Liver (tissue), 8 donors: ENCODE measurements at regions not wholly inside any gene's neighbourhood (a gene's known extent, or its start where the extent isn't known, plus 50 kb on each side); places are given as distances from the start of the nearest gene placed in this dataset.

Source experiments
- DNase-seq: peaks from one replicate; pipeline ENCODE4 v3.0.0-alpha.2; 2017; ENCODE audit warnings: low spot score
- H3K27ac ChIP-seq, 2 donors: one replicate each; pipeline ENCODE4 v1.7.0; 2013; ENCODE audit warnings: inconsistent platforms in 2 of 2, low read length in 2 of 2, control low read depth in 1 of 2, low read depth in 1 of 2, mild to moderate bottlenecking in 1 of 2
- H3K27me3 ChIP-seq, 4 donors: one replicate each; pipeline versions ENCODE4 v1.6.1 to v1.7.0; 2013; ENCODE audit warnings: low read length in 3 of 4, inconsistent platforms in 1 of 4, mild to moderate bottlenecking in 1 of 4, moderate library complexity in 1 of 4; ENCODE audit not compliant: control insufficient read depth in 4 of 4, insufficient read depth in 4 of 4
- H3K36me3 ChIP-seq, 4 donors: one replicate each; pipeline versions ENCODE4 v1.6.1 to v1.7.0; 2013; ENCODE audit warnings: low read length in 3 of 4, mild to moderate bottlenecking in 3 of 4, low read depth in 1 of 4, moderate library complexity in 1 of 4; ENCODE audit not compliant: control insufficient read depth in 4 of 4, insufficient read depth in 3 of 4
- H3K4me1 ChIP-seq, 4 donors: one replicate each; pipeline versions ENCODE4 v1.6.1 to v1.7.0; 2013; ENCODE audit warnings: low read length in 3 of 4, mild to moderate bottlenecking in 3 of 4, moderate library complexity in 1 of 4; ENCODE audit not compliant: control insufficient read depth in 4 of 4, insufficient read depth in 4 of 4
- H3K4me3 ChIP-seq, 3 donors: one replicate each; pipeline versions ENCODE4 v1.6.1 to v1.7.0; 2013; ENCODE audit warnings: low read length in 3 of 3, control low read depth in 1 of 3, low read depth in 1 of 3, mild to moderate bottlenecking in 1 of 3
- H3K9ac ChIP-seq, 2 donors: one replicate each; pipeline ENCODE4 v1.7.0; 2013; ENCODE audit warnings: low read length in 2 of 2, mild to moderate bottlenecking in 2 of 2, moderate library complexity in 2 of 2, control low read depth in 1 of 2, low read depth in 1 of 2
- H3K9me3 ChIP-seq, 4 donors: one replicate each; pipeline versions ENCODE4 v1.6.1 to v1.7.0; 2013; ENCODE audit warnings: low read length in 3 of 4; ENCODE audit not compliant: control insufficient read depth in 4 of 4
- ATF3 ChIP-seq: IDR thresholded peaks from 2 replicates; pipeline ENCODE4 v1.6.1; 2016; ENCODE audit warnings: antibody characterized with exemption
- CTCF ChIP-seq: fragments of 150-350 bp; IDR thresholded peaks from 2 replicates; pipeline ENCODE4 v1.5.1; 2017; ENCODE audit warnings: improper control_type of control experiment, low read depth, low read length; ENCODE audit not compliant: missing input control
- EGR1 ChIP-seq, 2 donors: IDR thresholded peaks; 2 replicates each; pipeline ENCODE4 v1.6.1; 2016 to 2018; ENCODE audit warnings: antibody characterized with exemption in 2 of 2, low read depth in 2 of 2
- FOXA2 ChIP-seq: IDR thresholded peaks from 2 replicates; pipeline ENCODE4 v1.6.1; 2016; ENCODE audit warnings: antibody characterized with exemption
- GABPA ChIP-seq, 2 donors: IDR thresholded peaks in 1 of 2; conservative IDR thresholded peaks in 1 of 2; 2 replicates each; pipeline ENCODE4 v1.6.1; 2016; ENCODE audit warnings: antibody characterized with exemption in 2 of 2, mild to moderate bottlenecking in 1 of 2, moderate library complexity in 1 of 2
- HNF4A ChIP-seq, 2 donors: conservative IDR thresholded peaks; 2 replicates each; pipeline ENCODE4 v1.6.1; 2016; ENCODE audit warnings: antibody characterized with exemption in 2 of 2, mild to moderate bottlenecking in 2 of 2
- HNF4G ChIP-seq: IDR thresholded peaks from 2 replicates; pipeline ENCODE4 v1.6.1; 2016; ENCODE audit warnings: antibody characterized with exemption
- JUND ChIP-seq, 2 donors: IDR thresholded peaks; 2 replicates each; pipeline ENCODE4 v1.6.1; 2016; ENCODE audit warnings: antibody characterized with exemption in 2 of 2
- NR2F2 ChIP-seq: IDR thresholded peaks from 2 replicates; pipeline ENCODE4 v1.6.1; 2016; ENCODE audit warnings: antibody characterized with exemption
- RAD21 ChIP-seq, 2 donors: IDR thresholded peaks; 2 replicates each; pipeline ENCODE4 v1.6.1; 2016; ENCODE audit warnings: antibody characterized with exemption in 2 of 2, mild to moderate bottlenecking in 2 of 2
- REST ChIP-seq: IDR thresholded peaks from 2 replicates; pipeline ENCODE4 v1.6.1; 2016; ENCODE audit warnings: antibody characterized with exemption, mild to moderate bottlenecking
- RXRA ChIP-seq, 2 donors: IDR thresholded peaks; 2 replicates each; pipeline ENCODE4 v1.6.1; 2017 to 2018; ENCODE audit warnings: antibody characterized with exemption in 2 of 2, mild to moderate bottlenecking in 1 of 2
- SP1 ChIP-seq: IDR thresholded peaks from 2 replicates; pipeline ENCODE4 v1.6.1; 2018; ENCODE audit warnings: antibody characterized with exemption, mild to moderate bottlenecking
- YY1 ChIP-seq: IDR thresholded peaks from 2 replicates; pipeline ENCODE4 v1.6.1; 2016; ENCODE audit warnings: antibody characterized with exemption, mild to moderate bottlenecking
- ZBTB33 ChIP-seq: IDR thresholded peaks from 2 replicates; pipeline ENCODE4 v1.6.1; 2016; ENCODE audit warnings: antibody characterized with exemption
- WGBS: extraction: QIAGEN DNeasy Blood & Tissue Kit; methylation state at CpG from one replicate; pipeline ENCODE4 v1.1.7; 2013; 5-methylcytosine and 5-hydroxymethylcytosine counted together
- donor health status: healthy.
- donor health status: healthy.
- donor health status: healthy.
- donor health status: healthy.
- donor health status: healthy.

- H3K4me1 ChIP-seq: no peaks in the 10 kb centered on the region
- DNase-seq: no peak
- no peaks in the 10 kb centered on the region for H3K36me3 ChIP-seq
- H3K4me3 ChIP-seq: no peak overlapping the region
- no peak overlapping the region for H3K27ac ChIP-seq
- H3K27me3 ChIP-seq: no peaks in the 10 kb centered on the region
- no peaks in the 10 kb centered on the region for H3K9me3 ChIP-seq
- TF ChIP-seq REST (no peak), FOXA2 (no peak), JUND (IDR thresholded peaks at IDR 0.05) (no peak), RXRA (IDR thresholded peaks at IDR 0.05) (no peak), SP1 (no peak), EGR1 (IDR thresholded peaks at IDR 0.05; ENCODE audit: low read depth in 2 of 2) (no peak), RAD21 (IDR thresholded peaks at IDR 0.05) (no peak), ZBTB33 (no peak), HNF4G (no peak), HNF4A (conservative IDR thresholded peaks at IDR 0.05) (no peak), NR2F2 (no peak), GABPA (IDR thresholded peaks at IDR 0.05 in 1 of 2, conservative IDR thresholded peaks at IDR 0.05 in 1 of 2) (no peak), ATF3 (no peak), YY1 (no peak), CTCF (no peak)
- 80% methylated on average over 5 of the region's 5 CpGs for WGBS
- no peak overlapping the region for H3K9ac ChIP-seq
Observed at GRCh38 chr2:4024605-4025004, 321.2 kb downstream of the DCDC2C start.

GRCh38 chr2:4029081-4029480 lies 325.7 kb downstream of the DCDC2C start:
- Histone ChIP-seq H3K9me3 (no peaks in the 10 kb centered on the region), H3K4me1 (no peaks in the 10 kb centered on the region), H3K4me3 (no peak overlapping the region), H3K27me3 (no peaks in the 10 kb centered on the region), H3K36me3 (no peaks in the 10 kb centered on the region), H3K27ac (no peak overlapping the region), H3K9ac (no peak overlapping the region)
- no peak for TF ChIP-seq REST
- TF ChIP-seq SP1: no peak
- no peak for TF ChIP-seq EGR1 (IDR thresholded peaks at IDR 0.05; ENCODE audit: low read depth in 2 of 2)
- no peak for TF ChIP-seq HNF4A (conservative IDR thresholded peaks at IDR 0.05)
- no peak for TF ChIP-seq RXRA (IDR thresholded peaks at IDR 0.05)
- 64% methylated on average over 2 of the region's 2 CpGs for WGBS
- DNase-seq: no peak
